BJ (cell line): ENCODE measurements at regions not wholly inside any gene's neighbourhood (a gene's known extent, or its start where the extent isn't known, plus 50 kb on each side); places are given as distances from the start of the nearest gene placed in this dataset.

Experiments used
- CTCF ChIA-PET: fragments of 350-600 bp; formaldehyde crosslinking; extraction: SDS; loops from one replicate; lab custom pipeline; 2021; ENCODE audit warnings: antibody characterized with exemption, inconsistent platforms; lab: Yijun Ruan, JAX
- POLR2A ChIA-PET: fragments of 300-600 bp; sonication (Branson Sonifier 250); formaldehyde crosslinking; extraction: SDS; loops from one replicate; lab custom pipeline; 2021; ENCODE audit warnings: antibody characterized with exemption; lab: Charles Lee
- DNase-seq: peaks from one replicate; pipeline ENCODE4 v3.0.0-alpha.2; 2011; ENCODE audit warnings: low read depth
- H3K27me3 ChIP-seq: 2 replicates; pipeline ENCODE4 v1.6.0; 2011; ENCODE audit warnings: low read length; ENCODE audit not compliant: control insufficient read depth, insufficient read depth
- H3K36me3 ChIP-seq: 2 replicates; pipeline ENCODE4 v1.5.1; 2011; ENCODE audit warnings: low read length; ENCODE audit not compliant: control insufficient read depth, insufficient read depth
- H3K4me3 ChIP-seq: 2 replicates; pipeline ENCODE4 v1.5.1; 2011; ENCODE audit warnings: low read depth, mild to moderate bottlenecking, control low read depth, low read length
- TF ChIP-seq, protein P1 (sequence below): IDR thresholded peaks from 2 replicates; pipeline ENCODE4 v1.5.1; 2011; ENCODE audit warnings: low read depth, mild to moderate bottlenecking, control low read depth, inconsistent platforms, low read length, moderate library complexity; ENCODE audit not compliant: insufficient read depth

DNA sequence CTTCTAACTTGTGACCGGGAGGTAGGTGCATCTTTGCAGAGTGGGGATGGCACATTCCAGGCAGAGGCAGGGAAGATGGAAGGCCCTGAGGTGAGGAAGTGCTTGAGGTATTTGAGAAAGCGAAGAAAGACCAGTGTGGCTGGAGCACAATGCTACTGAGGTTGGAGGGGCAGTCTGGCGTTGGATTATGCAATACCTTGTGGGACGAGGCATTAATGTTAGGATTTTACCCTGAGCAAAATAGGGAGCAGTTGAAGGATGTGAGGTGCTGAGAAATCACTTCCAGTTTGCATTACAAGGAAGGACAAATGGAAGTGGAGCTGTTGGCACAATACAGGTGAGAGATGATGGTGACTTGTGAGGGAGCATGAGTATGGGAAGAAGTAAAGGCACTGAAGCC is 145.5 kb downstream of the KCNA5 start:
- ChIA-PET POLR2A (no interaction called here), CTCF (interaction anchor here (0.8 to 1.2 kb wide), 3 partner anchors 11 to 240 kb away, joined by 3 read pairs; no protein-coding TSS in a partner anchor)
- Histone ChIP-seq H3K36me3 (no peaks in the 10 kb centered on the region), H3K27me3 (peaks cover 2% of the 10 kb centered on the region; the same call in 1 of the 2 replicates), H3K4me3 (no peak overlapping the region)
- TF ChIP-seq, protein P1, sequence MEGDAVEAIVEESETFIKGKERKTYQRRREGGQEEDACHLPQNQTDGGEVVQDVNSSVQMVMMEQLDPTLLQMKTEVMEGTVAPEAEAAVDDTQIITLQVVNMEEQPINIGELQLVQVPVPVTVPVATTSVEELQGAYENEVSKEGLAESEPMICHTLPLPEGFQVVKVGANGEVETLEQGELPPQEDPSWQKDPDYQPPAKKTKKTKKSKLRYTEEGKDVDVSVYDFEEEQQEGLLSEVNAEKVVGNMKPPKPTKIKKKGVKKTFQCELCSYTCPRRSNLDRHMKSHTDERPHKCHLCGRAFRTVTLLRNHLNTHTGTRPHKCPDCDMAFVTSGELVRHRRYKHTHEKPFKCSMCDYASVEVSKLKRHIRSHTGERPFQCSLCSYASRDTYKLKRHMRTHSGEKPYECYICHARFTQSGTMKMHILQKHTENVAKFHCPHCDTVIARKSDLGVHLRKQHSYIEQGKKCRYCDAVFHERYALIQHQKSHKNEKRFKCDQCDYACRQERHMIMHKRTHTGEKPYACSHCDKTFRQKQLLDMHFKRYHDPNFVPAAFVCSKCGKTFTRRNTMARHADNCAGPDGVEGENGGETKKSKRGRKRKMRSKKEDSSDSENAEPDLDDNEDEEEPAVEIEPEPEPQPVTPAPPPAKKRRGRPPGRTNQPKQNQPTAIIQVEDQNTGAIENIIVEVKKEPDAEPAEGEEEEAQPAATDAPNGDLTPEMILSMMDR = no peak
- no peak for DNase-seq

DNA sequence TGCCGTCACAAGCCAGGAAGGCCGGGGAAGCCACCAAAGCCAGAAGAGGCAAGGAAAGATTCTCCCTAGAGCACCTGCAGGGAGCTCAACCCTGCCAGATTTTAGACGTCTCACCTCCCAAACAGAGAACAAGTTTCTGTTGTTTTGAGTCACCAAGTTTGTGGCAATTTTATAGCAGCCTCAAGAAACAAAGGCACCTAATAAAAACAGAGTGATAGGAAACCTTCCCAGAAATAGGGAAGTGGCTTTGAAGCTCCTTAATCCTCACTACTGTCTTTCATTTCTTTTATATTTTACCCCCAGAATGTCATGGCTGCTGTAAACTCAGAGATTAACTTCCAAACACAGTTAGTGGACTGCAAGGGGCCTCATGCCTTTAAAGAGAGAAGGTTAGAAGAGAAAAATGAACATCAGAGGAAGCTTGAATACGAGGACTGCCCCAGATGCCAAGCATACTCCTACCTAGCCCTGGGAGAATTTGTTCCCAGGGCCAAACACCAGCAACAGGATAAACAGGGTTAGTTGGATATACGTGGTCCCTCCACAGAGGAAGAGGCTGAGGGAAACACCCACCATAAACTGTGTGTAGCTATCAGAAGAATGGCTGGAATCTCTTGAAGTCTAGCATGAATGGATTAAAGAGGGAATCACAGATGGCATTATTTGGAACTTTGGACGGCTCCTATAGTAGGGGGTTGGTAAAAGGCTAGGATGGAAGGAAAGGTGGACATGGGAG is 148.3 kb downstream of the KCNA5 start:
- no peak overlapping the region for H3K4me3 ChIP-seq
- CTCF ChIA-PET = interaction anchor here (0.6 kb wide), 1 partner anchor 459 kb away, joined by 3 read pairs; no protein-coding TSS in a partner anchor
- TF ChIP-seq, protein P1 = no peak
- no peaks in the 10 kb centered on the region for H3K36me3 ChIP-seq
- no peak for DNase-seq
- POLR2A ChIA-PET = no interaction called here
- peaks cover 3% of the 10 kb centered on the region; the same call in 1 of the 2 replicates for H3K27me3 ChIP-seq

DNA sequence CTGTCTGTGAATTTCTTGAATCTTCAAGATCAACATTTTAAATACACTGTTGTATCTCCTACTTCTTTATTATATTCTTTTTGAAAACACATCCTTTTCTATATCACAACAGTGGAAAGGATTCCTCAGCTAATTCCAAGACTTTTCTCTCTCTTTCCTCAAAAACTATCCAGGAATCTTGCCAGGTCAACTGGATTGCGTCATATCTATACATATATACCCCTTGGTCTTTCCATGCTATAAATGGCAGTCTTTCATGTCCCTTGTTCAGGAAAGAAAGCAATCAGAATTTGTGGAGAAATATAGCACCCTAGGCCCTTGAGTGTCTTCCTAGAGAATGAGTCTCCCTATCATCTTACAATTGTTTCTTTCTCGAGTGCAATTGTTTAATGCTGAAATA is 149.0 kb downstream of the KCNA5 start:
- POLR2A ChIA-PET = no interaction called here
- TF ChIP-seq, protein P1 = no peak
- DNase-seq = no peak

DNA sequence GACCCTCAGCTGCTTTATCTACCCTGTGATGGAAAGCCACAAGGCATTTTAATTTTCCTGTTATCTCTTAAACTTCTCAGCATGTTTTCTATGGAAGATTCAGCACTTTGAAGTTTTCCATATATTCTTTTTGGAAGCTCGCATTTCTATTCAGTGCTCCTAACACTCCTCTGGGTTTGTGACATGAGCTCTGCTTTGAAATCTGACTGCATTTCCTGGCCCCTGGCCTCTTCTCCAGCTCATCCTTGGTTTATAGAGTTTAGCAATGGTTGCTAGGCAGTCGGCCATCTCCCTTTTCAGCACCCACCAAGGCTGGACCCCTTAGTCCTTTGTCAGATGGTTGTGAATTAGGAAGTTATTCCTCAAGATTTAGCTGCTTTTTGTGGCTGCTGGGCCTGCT is 150.6 kb downstream of the KCNA5 start:
- H3K27me3 ChIP-seq = peaks cover 3% of the 10 kb centered on the region; the same call in 1 of the 2 replicates
- POLR2A ChIA-PET = interaction anchor here (0.9 kb wide), 1 partner anchor 153 kb away, joined by 4 read pairs; no protein-coding TSS in a partner anchor
- CTCF ChIA-PET = interaction anchor here (0.7 to 1.8 kb wide), 2 partner anchors 22 to 545 kb away, joined by 3 to 4 read pairs; no protein-coding TSS in a partner anchor
- no peak for DNase-seq
- H3K36me3 ChIP-seq = no peaks in the 10 kb centered on the region
- TF ChIP-seq, protein P1 = no peak
- H3K4me3 ChIP-seq = no peak overlapping the region

More for the DNA sequence above, 149.0 kb downstream of the KCNA5 start:
- no peaks in the 10 kb centered on the region for H3K36me3 ChIP-seq
- peaks cover 5% of the 10 kb centered on the region; the same call in 1 of the 2 replicates for H3K27me3 ChIP-seq
- H3K4me3 ChIP-seq = no peak overlapping the region
- CTCF ChIA-PET = interaction anchor here (0.6 to 1.8 kb wide), 2 partner anchors 20 to 458 kb away, joined by 3 to 4 read pairs; no protein-coding TSS in a partner anchor

DNA sequence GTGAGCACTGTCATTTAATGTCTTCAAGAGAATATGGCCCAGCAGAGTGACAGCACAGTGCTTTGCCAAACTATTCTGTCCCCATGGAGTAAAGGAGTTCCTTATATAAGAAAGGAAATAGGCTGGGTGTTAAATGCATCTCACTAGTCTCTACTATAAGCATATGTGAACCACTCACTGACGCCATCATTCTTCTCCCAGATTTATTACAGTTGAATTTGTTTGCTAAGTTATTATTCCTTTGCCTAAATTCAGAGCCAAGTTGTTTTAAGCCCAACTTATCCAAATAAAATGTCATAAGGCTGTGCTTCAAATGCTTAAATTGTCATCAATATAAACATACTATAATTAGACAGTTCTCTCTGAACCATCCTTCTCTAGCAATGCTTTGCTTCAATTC is 151.6 kb downstream of the KCNA5 start:
- TF ChIP-seq, protein P1 = no peak
- ChIA-PET POLR2A (no interaction called here), CTCF (interaction anchor here (0.7 kb wide), 1 partner anchor 24 kb away, joined by 3 read pairs; no protein-coding TSS in a partner anchor)
- DNase-seq = no peak
- Histone ChIP-seq H3K27me3 (peaks cover 3% of the 10 kb centered on the region; the same call in 1 of the 2 replicates), H3K4me3 (no peak overlapping the region), H3K36me3 (no peaks in the 10 kb centered on the region)
